ENCODE measurements at regions not wholly inside any gene's neighbourhood (a gene's known extent, or its start where the extent isn't known, plus 50 kb on each side); places are given as distances from the start of the nearest gene placed in this dataset.

GRCh38 chr9:10961883-10962282, 349.1 kb upstream of the PTPRD start:
- TF ChIP-seq CTCF (IDR thresholded peaks at IDR 0.05) (no peak), POLR2A (IDR thresholded peaks at IDR 0.05) (no peak), POLR2AphosphoS5 (IDR thresholded peaks at IDR 0.05; ENCODE audit: insufficient read depth in 1 of 2, low read depth in 1 of 2) (no peak)

GRCh38 chr9:10983251-10983650, 370.4 kb upstream of the PTPRD start:
- H3K27me3 ChIP-seq: no peaks in the 10 kb centered on the region
- H3K9me3 ChIP-seq: no peaks in the 10 kb centered on the region
- no peak overlapping the region for H3K27ac ChIP-seq
- no peaks in the 10 kb centered on the region for H3K36me3 ChIP-seq
- DNase-seq (ENCODE audit: extremely low spot score in 2 of 2): no peak
- no peaks in the 10 kb centered on the region for H3K4me1 ChIP-seq
- no peak overlapping the region for H3K4me3 ChIP-seq
- intact Hi-C loops (cut with DNase I): no loop called here
- TF ChIP-seq POLR2A (IDR thresholded peaks at IDR 0.05) (no peak), POLR2AphosphoS5 (IDR thresholded peaks at IDR 0.05; ENCODE audit: insufficient read depth in 1 of 2, low read depth in 1 of 2) (no peak), CTCF (IDR thresholded peaks at IDR 0.05) (no peak)

More at GRCh38 chr9:10961883-10962282, 349.1 kb upstream of the PTPRD start:
- intact Hi-C loops (cut with DNase I): no loop called here
- H3K4me3 ChIP-seq: no peak overlapping the region
- no peaks in the 10 kb centered on the region for H3K27me3 ChIP-seq
- H3K27ac ChIP-seq: no peak overlapping the region
- no peaks in the 10 kb centered on the region for H3K9me3 ChIP-seq
- H3K36me3 ChIP-seq: no peaks in the 10 kb centered on the region
- H3K4me1 ChIP-seq: no peaks in the 10 kb centered on the region
- DNase-seq (ENCODE audit: extremely low spot score in 2 of 2): no peak

- H3K36me3 ChIP-seq: no peaks in the 10 kb centered on the region
- no peak overlapping the region for H3K4me3 ChIP-seq
- no peaks in the 10 kb centered on the region for H3K4me1 ChIP-seq
- TF ChIP-seq CTCF (IDR thresholded peaks at IDR 0.05): no peak
- no peak for TF ChIP-seq POLR2A (IDR thresholded peaks at IDR 0.05)
- TF ChIP-seq POLR2AphosphoS5 (IDR thresholded peaks at IDR 0.05; ENCODE audit: insufficient read depth in 1 of 2, low read depth in 1 of 2): no peak
- H3K27ac ChIP-seq: no peak overlapping the region
- no peak for DNase-seq (ENCODE audit: extremely low spot score in 2 of 2)
- H3K27me3 ChIP-seq: no peaks in the 10 kb centered on the region
- intact Hi-C loops (cut with DNase I): no loop called here
- no peaks in the 10 kb centered on the region for H3K9me3 ChIP-seq
Observed at GRCh38 chr9:10999646-11000045, 386.8 kb upstream of the PTPRD start.

- Histone ChIP-seq H3K9me3 (no peaks in the 10 kb centered on the region), H3K27ac (no peak overlapping the region), H3K36me3 (no peaks in the 10 kb centered on the region), H3K4me3 (no peak overlapping the region), H3K27me3 (no peaks in the 10 kb centered on the region), H3K4me1 (no peaks in the 10 kb centered on the region)
- intact Hi-C loops (cut with DNase I): no loop called here
- no peak for DNase-seq (ENCODE audit: extremely low spot score in 2 of 2)
- TF ChIP-seq POLR2AphosphoS5 (IDR thresholded peaks at IDR 0.05; ENCODE audit: insufficient read depth in 1 of 2, low read depth in 1 of 2): no peak
Observed at GRCh38 chr9:11001546-11001945, 388.7 kb upstream of the PTPRD start.

DNA sequence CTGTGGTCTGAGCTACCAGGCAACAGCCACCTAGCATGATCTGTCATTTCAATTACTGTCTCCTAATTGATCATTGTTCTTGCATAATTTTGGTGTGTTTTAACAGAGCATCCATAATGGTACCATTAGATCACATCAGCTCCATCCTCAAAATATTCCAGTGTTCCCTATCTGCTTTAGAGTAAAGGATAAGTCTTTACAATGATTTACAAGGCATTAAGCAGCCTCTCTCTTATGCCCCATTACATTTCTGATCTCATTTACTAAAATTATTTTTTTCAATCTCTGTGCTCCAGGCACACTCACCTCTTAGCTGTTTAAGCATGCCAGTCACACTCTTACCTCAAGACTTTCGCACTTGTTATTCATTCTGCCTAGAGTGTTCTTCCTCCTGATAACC, 389.9 kb upstream of the PTPRD start:
- no peak overlapping the region for H3K27ac ChIP-seq
- TF ChIP-seq CTCF (IDR thresholded peaks at IDR 0.05) (no peak), POLR2AphosphoS5 (IDR thresholded peaks at IDR 0.05; ENCODE audit: insufficient read depth in 1 of 2, low read depth in 1 of 2) (no peak), POLR2A (IDR thresholded peaks at IDR 0.05) (no peak)
- H3K4me3 ChIP-seq: no peak overlapping the region
- intact Hi-C loops (cut with DNase I): no loop called here
- H3K27me3 ChIP-seq: no peaks in the 10 kb centered on the region
- H3K4me1 ChIP-seq: no peaks in the 10 kb centered on the region
- H3K9me3 ChIP-seq: no peaks in the 10 kb centered on the region
- DNase-seq (ENCODE audit: extremely low spot score in 2 of 2): no peak
- no peaks in the 10 kb centered on the region for H3K36me3 ChIP-seq

- H3K27me3 ChIP-seq: no peaks in the 10 kb centered on the region
- intact Hi-C loops (cut with DNase I): no loop called here
- TF ChIP-seq POLR2A (IDR thresholded peaks at IDR 0.05): no peak
- no peak for TF ChIP-seq CTCF (IDR thresholded peaks at IDR 0.05)
- no peak for TF ChIP-seq POLR2AphosphoS5 (IDR thresholded peaks at IDR 0.05; ENCODE audit: insufficient read depth in 1 of 2, low read depth in 1 of 2)
- no peak overlapping the region for H3K4me3 ChIP-seq
- H3K27ac ChIP-seq: no peak overlapping the region
- no peaks in the 10 kb centered on the region for H3K36me3 ChIP-seq
- DNase-seq (ENCODE audit: extremely low spot score in 2 of 2): no peak
- no peaks in the 10 kb centered on the region for H3K4me1 ChIP-seq
- no peaks in the 10 kb centered on the region for H3K9me3 ChIP-seq
Observed at GRCh38 chr9:11003836-11004235, 391.0 kb upstream of the PTPRD start.

Data from vagina (tissue), 2 donors.